ENCODE measurements at regions not wholly inside any gene's neighbourhood (a gene's known extent, or its start where the extent isn't known, plus 50 kb on each side); places are given as distances from the start of the nearest gene placed in this dataset.

DNA sequence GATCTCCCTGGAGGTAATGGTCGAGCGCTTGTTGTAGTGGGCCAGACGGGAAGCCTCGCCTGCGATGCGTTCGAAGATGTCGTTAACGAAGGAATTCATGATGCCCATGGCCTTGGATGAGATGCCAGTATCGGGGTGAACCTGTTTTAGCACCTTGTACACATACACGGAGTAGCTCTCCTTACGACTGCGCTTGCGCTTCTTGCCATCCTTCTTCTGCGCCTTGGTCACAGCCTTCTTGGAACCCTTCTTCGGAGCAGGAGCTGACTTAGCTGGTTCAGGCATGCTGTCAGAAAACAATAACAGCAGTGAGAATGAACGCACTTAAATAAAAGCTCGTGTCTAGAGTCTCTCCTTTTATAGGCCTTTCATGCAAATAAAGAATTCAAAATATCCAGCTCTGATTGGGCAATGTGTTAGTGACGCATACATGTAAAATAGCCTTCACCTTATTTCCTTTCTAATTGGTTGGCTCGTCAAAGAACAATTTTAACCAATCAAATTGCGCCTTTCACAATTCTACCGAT is 129.2 kb downstream of the HFE start:
- DNase-seq (ENCODE audit: low read depth), result peak; percentile 98

DNA sequence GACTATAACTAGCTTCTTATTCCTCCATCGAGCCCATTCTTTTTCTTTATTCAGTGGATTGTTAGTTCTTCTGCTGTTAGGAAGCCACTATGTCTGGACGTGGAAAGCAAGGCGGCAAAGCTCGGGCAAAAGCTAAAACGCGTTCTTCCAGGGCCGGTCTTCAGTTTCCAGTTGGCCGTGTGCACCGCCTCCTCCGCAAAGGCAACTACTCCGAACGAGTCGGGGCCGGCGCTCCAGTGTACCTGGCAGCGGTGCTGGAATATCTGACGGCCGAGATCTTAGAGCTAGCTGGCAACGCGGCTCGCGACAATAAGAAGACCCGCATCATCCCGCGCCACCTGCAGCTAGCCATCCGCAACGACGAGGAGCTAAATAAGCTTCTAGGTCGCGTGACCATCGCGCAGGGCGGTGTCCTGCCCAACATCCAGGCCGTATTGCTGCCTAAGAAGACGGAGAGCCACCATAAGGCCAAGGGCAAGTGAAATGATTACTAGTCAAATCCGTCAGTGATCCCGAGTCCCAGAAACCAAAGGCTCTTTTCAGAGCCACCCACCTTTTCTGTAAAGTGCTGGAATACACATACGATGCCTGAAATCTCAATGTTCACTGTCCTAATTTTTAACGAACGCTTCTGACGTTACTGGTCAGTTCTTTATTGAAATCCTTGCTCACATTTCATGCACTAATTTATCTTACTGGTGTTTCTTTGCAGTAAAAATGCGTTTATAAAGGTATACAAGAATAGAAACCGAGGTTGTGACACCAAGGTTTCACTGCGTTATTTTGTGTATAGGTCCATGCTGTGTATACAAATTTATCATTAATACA is 129.9 kb downstream of the HFE start:
- peak; percentile 92 for DNase-seq (ENCODE audit: low read depth)

DNA sequence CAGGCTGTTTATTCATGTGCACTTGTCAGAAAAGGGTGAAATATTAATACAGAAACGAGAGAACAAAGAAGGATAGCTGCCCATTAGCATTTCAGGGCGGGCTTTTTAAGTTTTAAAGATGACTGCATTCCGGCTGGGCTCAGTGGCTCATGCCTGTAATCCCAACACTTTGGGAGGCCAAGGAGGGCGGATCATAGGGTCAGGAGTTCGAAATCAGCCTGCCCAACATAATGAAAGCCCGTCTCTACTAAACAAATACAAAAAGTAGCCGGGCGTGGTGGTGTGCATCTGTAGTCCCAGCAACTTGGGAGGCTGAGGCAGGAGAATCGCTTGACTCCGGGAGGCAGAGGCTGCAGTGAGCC is 130.5 kb downstream of the HFE start:
- DNase-seq (ENCODE audit: low read depth), result peak; percentile 31

DNA sequence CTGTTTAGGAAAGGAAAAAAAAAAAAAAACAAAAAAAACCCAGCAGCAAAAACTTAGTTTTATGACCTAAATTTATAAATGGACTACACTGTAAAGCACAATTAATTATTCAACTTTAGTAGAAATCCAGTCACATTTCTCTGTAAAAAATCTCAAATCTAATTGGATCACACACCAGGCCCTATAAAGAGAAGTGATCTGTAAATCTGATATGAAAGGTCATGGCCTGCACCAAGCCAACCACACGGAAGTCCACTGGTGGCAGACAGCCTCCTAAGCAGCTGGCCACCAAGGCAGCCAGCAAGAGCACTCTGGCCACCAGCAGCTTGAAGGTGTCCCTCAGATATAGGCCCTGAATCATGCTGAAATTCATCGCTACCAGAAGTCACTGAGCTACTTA is 131.6 kb downstream of the HFE start:
- DNase-seq (ENCODE audit: low read depth), result no peak

DNA sequence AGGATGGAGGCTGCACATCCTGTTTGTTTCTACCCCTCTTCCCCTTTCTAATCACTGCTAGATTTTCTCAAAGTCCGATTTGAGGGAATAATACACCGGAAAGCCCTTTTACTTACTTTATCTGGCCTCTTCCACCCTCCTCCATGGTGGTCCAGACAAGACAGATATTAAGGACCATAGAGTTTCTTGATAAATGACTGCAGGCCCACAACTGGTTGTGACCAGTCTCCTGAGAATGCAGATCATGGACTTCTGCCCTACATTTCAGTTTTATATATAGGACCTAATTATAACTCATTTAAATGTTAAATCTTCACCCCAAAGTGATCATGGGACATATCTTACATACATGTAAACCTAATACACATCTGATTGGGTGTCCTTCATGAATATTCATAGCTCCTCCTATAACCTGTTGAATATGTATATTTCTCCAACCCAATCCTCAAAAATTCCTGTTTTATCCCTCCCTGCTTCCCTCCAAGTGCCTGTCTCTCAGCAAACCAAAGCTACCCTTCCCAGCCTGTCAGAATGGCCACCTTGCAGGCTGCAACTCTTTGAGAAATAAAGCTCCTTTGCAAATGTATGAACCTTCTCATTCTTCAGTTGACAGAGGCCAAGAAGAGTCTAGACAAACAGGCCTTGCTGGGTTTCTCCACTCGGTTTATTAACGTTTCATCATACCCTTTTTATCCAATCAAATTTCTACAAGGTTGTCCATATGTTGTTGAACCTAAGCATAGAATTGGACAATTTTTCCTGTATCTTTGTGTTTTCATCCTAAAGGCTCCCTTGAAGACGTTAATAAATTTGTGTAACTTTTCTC is 133.1 kb downstream of the HFE start:
- DNase-seq (ENCODE audit: low read depth), result no peak

DNA sequence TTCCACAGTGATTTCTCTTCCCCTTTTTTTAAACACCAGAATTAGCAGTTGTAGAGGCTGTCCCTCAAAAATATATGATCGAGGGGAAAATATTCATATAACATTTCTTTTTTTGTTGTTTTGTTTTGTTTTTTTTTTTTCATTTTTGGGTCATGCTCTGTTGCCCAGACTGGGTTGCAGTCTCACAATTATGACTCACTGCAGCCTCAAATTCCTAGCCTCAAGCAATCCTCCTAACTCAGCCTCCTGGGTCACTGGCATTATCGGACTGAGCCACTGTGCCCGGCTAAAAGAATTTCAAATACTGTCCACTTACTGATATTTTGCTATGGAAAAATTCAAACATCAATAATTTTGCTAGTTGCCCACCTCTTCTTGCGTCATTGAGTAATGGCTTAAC is 134.0 kb downstream of the HFE start:
- DNase-seq (ENCODE audit: low read depth), result no peak

DNA sequence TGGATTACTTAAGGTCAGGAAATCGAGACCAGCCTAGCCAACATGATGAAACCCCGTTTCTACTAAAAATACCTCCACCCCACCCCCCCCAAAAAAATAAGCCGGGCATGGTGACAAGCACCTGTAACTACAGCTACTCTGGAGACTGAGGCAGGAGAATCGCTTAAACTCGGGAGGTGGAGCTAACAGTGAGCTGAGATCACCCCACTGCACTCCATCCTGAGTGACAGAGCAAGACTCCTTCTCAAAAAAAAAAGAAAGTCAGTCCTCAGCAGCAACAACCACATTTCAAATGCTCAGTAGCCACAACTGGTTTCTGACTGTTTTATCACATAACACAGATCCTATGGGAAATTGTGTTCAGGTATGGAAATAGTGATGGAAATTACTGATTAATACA is 135.3 kb downstream of the HFE start:
- peak; percentile 23 for DNase-seq (ENCODE audit: low read depth)

DNA sequence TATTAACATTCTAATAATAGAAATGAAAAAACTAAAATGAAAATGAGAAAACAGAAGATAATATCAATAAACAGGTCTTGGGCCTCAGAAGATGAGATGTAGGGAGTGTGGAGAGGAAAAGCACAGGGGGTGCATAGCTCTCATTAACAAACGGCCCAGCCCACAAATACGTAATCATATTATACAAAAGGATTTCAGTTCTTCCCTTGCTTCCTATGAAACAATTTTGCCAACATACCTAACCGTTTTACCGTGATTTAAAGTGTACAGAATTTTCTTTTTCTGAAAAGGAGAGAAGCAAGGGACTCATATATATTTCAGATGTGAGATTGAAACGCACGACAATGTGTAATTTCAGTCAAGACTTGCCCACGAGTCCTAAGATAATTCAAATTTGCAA is 136.0 kb downstream of the HFE start:
- DNase-seq (ENCODE audit: low read depth), result peak; percentile 37

DNA sequence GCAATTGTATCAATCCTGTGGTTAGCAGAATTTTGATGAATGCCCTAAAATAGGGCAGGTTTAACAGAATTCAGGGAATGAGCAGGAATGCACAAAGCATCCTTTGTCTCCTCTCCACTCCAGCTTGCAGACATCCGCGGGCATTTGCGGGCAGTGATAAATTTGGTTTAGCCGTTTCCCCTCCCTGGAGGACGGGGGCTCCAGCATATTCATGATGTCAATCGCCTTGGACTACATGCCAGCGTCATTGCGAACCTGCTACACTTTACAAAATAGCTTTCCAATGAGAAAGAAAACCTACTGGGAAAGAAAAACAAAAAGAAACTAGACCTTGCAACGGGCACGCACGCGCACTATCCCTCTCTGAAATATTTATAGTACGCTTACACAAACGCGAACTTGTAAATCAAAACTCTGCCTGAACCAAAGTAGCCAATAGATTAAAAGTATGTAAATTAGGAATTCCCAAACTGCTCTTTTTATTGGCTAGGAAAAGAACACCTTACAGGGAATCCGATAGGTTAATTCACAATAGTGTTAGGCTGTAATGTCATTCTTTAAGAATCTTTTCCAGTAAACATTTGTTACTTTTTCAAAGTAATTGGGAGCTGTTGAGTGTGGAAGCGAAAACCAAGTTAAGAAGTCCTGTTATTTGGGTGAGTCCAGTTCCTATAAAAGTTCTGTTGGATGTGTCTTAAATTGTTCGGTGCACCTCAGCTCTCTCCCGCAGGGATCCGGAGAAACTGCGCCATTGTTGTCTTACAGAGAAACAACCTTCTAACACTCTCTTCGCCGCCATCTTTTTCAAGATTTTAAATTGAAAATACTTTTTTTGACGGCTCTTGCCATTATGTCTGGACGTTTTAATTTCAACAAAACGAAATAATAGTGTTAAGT is 136.7 kb downstream of the HFE start:
- peak; percentile 97 for DNase-seq (ENCODE audit: low read depth)

DNA sequence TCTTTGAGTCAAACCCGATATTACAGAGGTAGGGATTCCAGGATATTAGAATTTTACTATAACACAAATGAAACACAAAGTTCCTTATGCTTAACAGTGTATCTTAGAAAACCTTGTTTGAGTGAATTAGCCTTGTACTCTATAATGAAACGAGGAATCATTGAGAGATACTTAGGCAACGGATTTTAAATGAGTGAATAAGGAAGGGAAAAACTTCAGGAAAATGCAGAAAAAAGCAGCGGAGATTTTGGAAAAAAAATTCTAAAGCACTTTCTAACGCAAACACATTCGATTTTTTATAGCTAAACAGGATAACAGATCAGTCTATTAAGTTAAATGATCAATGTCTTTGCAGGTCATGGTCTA is 137.3 kb downstream of the HFE start:
- DNase-seq (ENCODE audit: low read depth), result no peak

DNA sequence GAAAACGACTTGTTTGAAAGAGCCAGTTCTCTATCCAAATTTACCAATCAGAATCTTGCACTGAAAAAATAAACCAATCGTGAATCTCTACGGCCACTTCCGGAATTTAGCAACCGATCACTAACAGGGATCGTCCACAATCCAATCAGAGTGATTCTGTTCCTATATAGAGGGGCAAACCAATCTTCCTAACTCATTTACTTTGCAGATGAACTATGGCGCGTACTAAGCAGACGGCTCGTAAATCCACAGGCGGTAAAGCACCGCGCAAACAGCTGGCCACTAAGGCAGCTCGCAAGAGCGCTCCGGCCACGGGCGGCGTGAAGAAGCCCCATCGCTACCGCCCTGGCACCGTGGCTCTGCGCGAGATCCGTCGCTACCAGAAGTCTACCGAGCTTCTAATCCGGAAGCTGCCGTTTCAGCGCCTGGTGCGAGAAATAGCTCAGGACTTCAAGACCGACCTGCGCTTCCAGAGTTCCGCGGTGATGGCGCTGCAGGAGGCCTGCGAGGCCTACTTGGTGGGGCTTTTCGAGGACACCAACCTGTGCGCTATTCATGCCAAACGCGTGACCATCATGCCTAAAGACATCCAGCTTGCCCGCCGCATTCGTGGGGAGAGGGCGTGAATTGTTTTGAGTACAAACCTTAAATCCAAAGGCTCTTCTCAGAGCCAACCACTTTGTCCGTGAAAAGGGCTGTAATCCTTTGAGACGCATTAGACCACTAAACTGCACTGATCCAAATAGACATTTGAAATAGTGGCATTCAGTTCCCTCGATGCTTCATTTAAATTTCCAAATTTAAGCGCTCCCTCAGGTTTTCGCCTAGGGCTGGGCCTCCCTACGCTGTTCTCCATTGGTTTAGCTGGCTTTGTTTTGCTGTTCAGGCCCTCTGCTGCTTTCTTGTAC is 138.0 kb downstream of the HFE start:
- peak; percentile 93 for DNase-seq (ENCODE audit: low read depth)

DNA sequence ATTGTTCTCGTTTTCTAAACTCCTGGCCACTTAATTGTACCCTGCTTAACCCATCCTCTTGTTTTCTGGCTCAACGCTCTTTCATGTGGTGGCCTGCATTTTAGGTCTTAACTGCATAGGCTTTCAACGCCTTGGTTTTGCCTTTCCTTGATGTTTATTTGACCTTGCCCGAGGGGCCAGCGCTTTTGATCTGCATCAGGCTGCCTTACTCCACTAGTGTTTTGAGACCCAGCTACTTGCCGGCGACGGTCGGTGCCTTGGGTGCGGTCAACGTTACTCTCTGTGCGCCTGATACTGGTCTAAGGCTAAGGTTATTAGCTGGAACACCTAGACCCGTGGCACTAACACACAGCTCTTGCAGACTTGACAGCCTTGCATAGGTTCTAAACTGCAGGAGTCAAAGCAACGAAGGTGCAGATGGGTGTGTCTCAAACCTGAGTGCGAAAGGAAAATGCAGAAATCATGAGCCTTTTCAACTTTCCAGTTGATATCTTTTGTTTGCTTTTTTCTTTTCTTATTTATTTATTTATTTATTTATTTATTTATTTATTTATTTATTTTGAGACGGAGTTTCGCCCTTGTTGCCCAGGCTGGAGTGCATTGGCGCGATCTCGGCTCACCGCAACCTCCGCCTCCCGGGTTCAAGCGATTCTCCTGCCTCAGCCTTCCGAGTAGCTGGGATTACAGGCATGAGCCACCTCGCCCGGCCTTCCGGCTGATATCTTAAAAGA is 138.8 kb downstream of the HFE start:
- no peak for DNase-seq (ENCODE audit: low read depth)

DNA sequence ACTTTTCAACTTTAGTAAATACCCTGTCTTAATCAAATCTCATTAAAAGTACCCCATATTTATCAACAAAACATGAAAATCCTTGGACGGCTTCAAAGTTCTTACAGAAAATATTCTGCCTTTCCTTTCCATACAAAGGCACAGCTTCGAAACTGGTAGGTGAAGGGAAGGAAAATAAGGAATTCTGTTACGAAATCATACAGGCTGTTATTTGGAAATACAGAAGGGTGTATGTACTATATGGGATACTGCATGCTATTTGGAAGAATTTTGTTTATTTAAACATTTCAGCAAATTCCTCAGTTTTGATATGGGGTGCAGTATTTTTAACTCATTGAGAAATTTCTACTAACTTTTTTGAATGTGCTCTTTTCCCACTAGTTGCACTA is 138.4 kb upstream of the BTN3A2 start:
- no peak for DNase-seq (ENCODE audit: low read depth)

DNA sequence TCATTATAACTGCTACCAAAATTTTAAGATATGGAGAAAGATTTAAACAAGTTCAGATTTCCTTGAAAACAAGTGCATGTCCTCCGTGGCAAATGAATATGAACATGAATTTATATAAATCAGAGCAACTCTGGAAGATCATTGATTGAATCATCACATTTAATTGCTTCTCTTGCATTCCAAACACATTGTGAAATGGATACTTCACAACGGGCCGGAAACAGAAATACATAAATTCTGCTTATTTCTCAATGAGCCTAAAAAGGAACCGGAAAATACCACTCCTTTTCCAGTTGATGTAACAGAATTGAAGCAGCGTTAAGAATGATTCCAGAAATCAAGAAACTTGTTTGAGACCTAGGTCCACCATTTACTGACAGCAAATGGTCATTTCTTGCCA is 134.6 kb upstream of the BTN3A2 start:
- DNase-seq (ENCODE audit: low read depth), result no peak

DNA sequence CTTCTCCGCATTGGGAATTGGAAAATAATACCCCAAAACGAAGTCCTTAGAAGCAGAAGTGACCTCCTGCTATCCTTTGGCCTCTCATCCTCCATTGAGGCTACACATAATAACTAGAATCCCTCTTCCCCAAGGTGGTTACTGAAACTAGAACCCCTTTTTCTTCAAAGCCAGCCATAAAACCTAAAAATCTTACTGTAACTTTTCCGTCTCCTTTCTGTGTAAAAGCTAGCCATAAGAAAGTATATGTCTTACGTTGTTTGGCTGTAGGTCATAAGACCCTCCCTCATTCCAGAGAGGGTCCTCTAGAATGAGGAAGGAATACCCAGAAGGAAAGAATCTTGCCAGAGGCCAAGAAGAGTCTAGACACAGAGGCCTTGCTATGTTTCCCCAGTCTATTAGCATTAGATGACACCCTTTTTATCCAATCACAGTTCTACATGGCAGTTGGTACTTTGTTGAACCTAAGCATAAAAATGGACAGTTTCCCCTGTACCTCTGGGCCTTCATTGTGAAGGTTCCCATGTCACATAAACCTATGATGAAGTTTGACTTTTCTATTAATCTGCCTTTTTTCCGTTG is 133.9 kb upstream of the BTN3A2 start:
- no peak for DNase-seq (ENCODE audit: low read depth)

DNA sequence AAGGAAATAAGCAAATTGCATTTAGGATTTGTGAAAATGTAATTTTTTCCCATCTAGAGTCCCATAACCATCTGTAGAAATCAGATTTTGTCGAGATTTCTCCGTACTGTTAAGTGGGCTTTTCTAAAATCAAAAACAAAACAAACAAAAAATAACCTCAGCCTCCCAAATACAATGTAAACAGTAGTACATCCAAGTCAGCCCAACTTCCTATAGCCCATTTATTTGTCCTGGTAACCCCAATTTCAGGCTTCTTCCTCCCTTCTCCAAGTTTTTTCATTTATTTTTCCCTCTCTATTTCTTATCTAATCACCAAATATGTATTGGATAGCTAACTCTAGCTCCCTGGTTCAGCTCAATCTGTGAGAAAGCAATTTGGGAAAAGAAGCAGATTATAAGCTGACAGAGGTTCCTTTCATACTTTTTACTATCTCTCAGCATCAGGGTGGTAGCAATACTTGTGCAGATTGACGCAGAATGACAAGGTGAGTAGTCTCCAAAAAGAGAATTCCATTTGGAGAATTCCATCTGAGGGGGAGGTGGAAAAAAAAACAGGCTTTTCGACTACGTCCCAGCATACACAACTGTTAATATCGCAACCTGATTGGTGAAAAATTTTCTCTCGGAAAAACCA is 132.6 kb upstream of the BTN3A2 start:
- DNase-seq (ENCODE audit: low read depth), result no peak

DNA sequence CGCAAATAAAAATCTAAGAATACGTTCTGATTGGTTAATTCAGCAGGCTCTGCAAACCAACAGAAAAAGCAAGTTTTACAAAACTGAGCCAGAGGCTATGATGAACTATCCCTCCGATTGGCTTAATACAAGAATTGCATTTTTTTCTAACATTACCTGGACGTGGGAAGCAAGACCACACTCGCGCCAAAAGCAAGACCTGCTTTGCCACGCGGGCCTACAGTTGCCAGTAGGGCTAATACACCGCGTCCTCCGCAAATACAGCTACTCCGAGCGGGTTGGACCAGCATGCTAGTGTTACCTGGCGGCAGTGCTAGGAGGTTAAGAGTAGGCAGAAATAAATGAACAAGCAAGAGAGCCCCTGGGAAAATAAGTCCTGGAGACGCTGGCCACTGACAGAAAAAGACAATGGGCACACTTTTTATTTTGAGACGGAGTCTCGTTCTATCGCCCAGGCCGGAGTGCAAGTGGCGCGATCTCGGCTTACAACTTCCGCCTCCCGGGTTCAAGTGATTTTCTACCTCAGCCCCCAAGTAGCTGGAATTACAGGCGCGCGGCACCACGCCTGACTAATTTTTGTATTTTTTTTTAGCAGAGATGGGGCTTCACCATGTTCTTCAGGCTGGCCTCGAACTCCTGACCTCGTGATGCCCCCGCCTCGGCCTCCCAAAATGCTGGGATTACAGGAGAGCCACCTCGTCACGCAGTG is 131.9 kb upstream of the BTN3A2 start:
- DNase-seq (ENCODE audit: low read depth), result peak; percentile 78

DNA sequence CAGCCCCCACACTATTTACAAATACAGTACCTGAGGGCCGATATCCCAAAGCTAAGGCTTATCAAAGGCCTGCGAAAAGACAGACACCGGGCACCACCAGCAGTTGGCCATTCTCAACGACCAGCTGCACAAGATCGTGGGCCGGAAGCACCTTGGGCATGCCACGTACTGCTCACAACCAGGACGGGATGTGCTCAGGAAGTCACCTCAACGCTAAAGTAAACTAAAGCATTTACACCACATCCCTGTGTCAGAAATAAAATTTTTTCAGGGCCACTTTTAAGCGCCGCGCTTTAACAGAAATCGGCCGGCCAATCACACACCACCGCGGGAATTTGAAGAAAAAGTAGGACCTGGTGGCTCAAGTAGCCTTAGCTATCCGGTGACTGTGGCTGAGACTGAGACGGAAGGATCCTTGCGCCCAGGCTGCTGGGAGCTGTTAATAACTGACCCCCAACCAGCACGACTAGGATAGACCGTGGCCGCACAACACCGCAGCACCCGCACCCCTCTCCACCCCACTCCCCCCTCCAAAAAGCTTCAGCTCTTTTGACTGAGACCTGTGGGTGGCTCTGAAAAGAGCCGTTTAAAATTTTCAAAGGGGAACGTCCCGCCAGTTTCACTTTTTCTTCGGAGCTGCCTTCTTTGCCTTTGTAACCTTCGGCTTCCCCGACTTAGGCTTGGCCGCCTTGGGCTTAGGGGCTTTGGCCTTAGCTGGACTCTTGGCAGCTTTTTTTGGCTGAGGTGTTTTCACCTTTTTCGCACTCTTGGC is 131.2 kb upstream of the BTN3A2 start:
- peak; percentile 69 for DNase-seq (ENCODE audit: low read depth)
